ENCODE measurements at regions not wholly inside any gene's neighbourhood (a gene's known extent, or its start where the extent isn't known, plus 50 kb on each side); places are given as distances from the start of the nearest gene placed in this dataset.

DNA sequence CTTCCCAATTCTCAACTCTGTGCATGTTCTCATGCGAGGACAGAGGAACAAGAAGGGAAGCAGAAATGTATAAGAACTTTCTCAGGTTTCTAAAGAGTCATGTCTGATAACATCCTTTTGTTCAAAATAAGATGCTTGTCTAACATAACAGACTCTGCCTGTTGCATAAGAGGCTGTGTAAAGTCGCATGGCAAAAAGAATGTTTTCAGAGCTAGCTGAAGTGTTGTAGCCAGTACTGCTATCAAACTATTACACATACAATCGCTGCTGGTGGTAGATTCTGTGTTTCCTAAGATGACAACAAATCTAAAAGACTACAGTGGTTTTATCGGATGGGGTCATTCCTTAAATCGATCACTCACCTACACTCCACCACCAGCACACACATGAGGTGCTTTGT, 487.5 kb downstream of the IRS1 start:
- TF ChIP-seq, protein P1, sequence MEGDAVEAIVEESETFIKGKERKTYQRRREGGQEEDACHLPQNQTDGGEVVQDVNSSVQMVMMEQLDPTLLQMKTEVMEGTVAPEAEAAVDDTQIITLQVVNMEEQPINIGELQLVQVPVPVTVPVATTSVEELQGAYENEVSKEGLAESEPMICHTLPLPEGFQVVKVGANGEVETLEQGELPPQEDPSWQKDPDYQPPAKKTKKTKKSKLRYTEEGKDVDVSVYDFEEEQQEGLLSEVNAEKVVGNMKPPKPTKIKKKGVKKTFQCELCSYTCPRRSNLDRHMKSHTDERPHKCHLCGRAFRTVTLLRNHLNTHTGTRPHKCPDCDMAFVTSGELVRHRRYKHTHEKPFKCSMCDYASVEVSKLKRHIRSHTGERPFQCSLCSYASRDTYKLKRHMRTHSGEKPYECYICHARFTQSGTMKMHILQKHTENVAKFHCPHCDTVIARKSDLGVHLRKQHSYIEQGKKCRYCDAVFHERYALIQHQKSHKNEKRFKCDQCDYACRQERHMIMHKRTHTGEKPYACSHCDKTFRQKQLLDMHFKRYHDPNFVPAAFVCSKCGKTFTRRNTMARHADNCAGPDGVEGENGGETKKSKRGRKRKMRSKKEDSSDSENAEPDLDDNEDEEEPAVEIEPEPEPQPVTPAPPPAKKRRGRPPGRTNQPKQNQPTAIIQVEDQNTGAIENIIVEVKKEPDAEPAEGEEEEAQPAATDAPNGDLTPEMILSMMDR (IDR thresholded peaks at IDR 0.05; ENCODE audit: borderline replicate concordance, extremely low read depth, low read length, poor library complexity, severe bottlenecking) = no peak
- no peak for TF ChIP-seq EZH2 (IDR thresholded peaks at IDR 0.05; ENCODE audit: borderline replicate concordance, low read depth, low read length, severe bottlenecking)
